KMS-11 (cell line): ENCODE measurements at regions not wholly inside any gene's neighbourhood (a gene's known extent, or its start where the extent isn't known, plus 50 kb on each side); places are given as distances from the start of the nearest gene placed in this dataset.

ENCODE experiments used
- H2AFZ ChIP-seq: fragments of 200-600 bp; sonication (generic); 2 replicates; pipeline ENCODE4 v1.6.1; 2016; ENCODE audit warnings: antibody characterized with exemption, mixed run types, low read depth
- H3K27ac ChIP-seq: fragments of 200-600 bp; sonication (generic); 2 replicates; pipeline ENCODE4 v1.6.1; 2016; ENCODE audit warnings: mild to moderate bottlenecking, mixed run types
- H3K27me3 ChIP-seq: fragments of 200-600 bp; sonication (generic); 2 replicates; pipeline ENCODE4 v1.6.1; 2017; ENCODE audit warnings: mild to moderate bottlenecking, low read depth, mixed run types, moderate library complexity; ENCODE audit not compliant: insufficient read depth
- H3K36me3 ChIP-seq: fragments of 200-600 bp; sonication (generic); 2 replicates; pipeline ENCODE4 v1.6.1; 2017; ENCODE audit warnings: mild to moderate bottlenecking, mixed run types; ENCODE audit not compliant: insufficient read depth
- H3K4me1 ChIP-seq: fragments of 200-600 bp; sonication (generic); 2 replicates; pipeline ENCODE4 v1.6.1; 2016; ENCODE audit warnings: mild to moderate bottlenecking, low read depth, mixed run types; ENCODE audit not compliant: poor library complexity, severe bottlenecking
- H3K4me2 ChIP-seq: fragments of 200-600 bp; sonication (generic); 2 replicates; pipeline ENCODE4 v1.7.0; 2016; ENCODE audit warnings: mild to moderate bottlenecking, mixed run types
- H3K4me3 ChIP-seq: fragments of 200-600 bp; sonication (generic); IDR thresholded peaks from 2 replicates; pipeline ENCODE4 v1.6.1; 2017; ENCODE audit warnings: low read depth, low read length, mixed read lengths; ENCODE audit not compliant: insufficient read depth
- H3K79me2 ChIP-seq: fragments of 200-600 bp; sonication (generic); 2 replicates; pipeline ENCODE4 v1.6.1; 2016; ENCODE audit warnings: low read depth, mixed run types; ENCODE audit not compliant: insufficient read depth
- H3K9ac ChIP-seq: fragments of 200-600 bp; sonication (generic); 2 replicates; pipeline ENCODE4 v1.6.1; 2016; ENCODE audit warnings: mild to moderate bottlenecking, mixed run types
- H4K20me1 ChIP-seq: fragments of 200-600 bp; sonication (generic); 2 replicates; pipeline ENCODE4 v1.6.1; 2016; ENCODE audit warnings: mild to moderate bottlenecking, mixed run types; ENCODE audit not compliant: insufficient read depth
- TF ChIP-seq, protein P1 (sequence below): fragments of 200-600 bp; sonication (generic); conservative IDR thresholded peaks from 2 replicates; pipeline ENCODE4 v1.6.1; 2017; ENCODE audit warnings: low read depth, mild to moderate bottlenecking, antibody characterized with exemption, low read length, moderate library complexity, mixed read lengths

DNA sequence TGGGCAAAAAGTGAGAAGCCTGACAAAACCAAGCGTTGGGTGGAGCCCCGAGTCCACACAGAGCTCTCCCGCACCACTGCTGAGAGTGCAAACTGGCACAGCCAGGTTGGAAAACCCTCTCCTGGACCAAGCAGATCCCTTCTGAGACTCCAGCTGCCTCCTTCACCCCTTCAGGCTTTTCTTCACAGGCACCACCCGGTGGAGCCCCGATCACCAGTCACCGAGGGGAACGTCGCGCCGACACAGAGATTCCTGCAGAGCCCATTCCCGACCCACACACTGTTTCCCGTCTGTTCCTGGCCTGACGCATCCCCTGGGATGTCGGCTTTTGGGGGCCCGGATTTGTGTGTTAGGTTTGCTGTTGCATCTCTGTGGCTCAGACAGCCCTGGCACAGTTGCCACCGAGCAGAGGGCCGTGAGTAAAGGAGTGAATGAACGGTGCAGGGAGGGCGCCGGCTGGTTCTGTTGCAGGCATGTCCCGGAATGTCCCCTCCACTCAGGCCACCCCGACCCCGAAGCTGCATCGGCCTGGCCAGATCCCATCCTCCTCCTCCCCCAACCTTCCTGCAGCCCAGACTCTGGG lies 51.0 kb upstream of the INPP5A start:
- Histone ChIP-seq H3K9ac (no peak overlapping the region), H2AFZ (no peak overlapping the region), H3K27me3 (peaks cover 47% of the 10 kb centered on the region), H3K79me2 (no peaks in the 10 kb centered on the region), H4K20me1 (no peaks in the 10 kb centered on the region), H3K36me3 (no peaks in the 10 kb centered on the region), H3K4me3 (no peak overlapping the region), H3K4me1 (no peaks in the 10 kb centered on the region), H3K27ac (no peak overlapping the region), H3K4me2 (no peak overlapping the region)
- TF ChIP-seq, protein P1, sequence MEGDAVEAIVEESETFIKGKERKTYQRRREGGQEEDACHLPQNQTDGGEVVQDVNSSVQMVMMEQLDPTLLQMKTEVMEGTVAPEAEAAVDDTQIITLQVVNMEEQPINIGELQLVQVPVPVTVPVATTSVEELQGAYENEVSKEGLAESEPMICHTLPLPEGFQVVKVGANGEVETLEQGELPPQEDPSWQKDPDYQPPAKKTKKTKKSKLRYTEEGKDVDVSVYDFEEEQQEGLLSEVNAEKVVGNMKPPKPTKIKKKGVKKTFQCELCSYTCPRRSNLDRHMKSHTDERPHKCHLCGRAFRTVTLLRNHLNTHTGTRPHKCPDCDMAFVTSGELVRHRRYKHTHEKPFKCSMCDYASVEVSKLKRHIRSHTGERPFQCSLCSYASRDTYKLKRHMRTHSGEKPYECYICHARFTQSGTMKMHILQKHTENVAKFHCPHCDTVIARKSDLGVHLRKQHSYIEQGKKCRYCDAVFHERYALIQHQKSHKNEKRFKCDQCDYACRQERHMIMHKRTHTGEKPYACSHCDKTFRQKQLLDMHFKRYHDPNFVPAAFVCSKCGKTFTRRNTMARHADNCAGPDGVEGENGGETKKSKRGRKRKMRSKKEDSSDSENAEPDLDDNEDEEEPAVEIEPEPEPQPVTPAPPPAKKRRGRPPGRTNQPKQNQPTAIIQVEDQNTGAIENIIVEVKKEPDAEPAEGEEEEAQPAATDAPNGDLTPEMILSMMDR, result no peak

DNA sequence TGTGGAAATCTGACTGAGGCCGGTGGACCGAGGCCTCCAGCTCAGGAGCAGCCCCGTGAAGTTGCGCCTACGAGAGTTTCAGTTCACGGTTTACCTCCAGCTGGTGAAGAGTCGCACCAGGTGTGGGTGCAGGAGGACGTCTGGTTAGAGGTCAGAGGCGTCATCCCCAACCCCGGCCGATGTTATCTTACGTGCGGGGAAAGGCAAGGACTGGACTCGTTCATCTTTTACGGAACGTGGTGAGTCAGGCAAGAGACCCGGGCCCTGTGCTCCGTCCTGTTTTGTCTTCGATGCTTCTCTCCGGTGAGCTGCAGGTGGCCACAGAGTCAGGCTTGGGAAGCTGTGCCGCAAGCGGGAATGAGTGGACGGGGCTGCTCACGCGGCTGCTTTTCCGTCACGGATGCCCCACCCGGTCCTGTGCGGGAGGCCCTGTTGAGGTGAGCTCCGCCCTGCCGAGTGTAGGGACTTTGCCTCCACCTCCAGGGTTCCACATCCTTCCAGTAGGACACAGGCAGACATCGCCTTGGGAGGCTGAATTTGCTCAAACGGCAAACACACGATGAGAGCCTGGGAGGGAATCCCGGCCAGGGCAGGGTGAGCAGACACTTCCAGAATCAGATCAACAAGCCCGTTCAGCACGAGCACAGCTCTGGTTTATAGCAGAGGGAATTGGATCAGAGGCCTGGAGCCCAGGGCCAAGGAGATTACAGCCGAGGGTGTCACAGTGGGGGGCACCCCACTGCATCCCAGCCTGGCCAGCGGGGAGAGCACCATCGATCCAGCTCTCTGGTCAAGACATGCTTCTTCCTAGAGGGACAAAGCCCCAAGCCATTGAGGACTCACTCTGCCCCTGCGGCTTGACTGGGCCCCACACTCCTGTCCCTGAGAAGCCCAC lies 50.1 kb upstream of the INPP5A start:
- TF ChIP-seq, protein P1, result no peak
- no peaks in the 10 kb centered on the region for H3K36me3 ChIP-seq
- no peaks in the 10 kb centered on the region for H3K79me2 ChIP-seq
- H3K4me3 ChIP-seq, result no peak overlapping the region
- H3K9ac ChIP-seq, result no peak overlapping the region
- H3K4me2 ChIP-seq, result no peak overlapping the region
- peaks cover 41% of the 10 kb centered on the region for H3K27me3 ChIP-seq
- no peak overlapping the region for H3K27ac ChIP-seq
- H3K4me1 ChIP-seq, result no peaks in the 10 kb centered on the region
- no peaks in the 10 kb centered on the region for H4K20me1 ChIP-seq
- no peak overlapping the region for H2AFZ ChIP-seq
